ENCODE measurements at regions not wholly inside any gene's neighbourhood (a gene's known extent, or its start where the extent isn't known, plus 50 kb on each side); places are given as distances from the start of the nearest gene placed in this dataset.

- no peak for TF ChIP-seq CTCF (conservative IDR thresholded peaks at IDR 0.05 in 1 of 2, IDR thresholded peaks at IDR 0.05 in 1 of 2; ENCODE audit: low read depth in 1 of 2, low read length in 2 of 2)
- no peak for TF ChIP-seq EZH2 (IDR thresholded peaks at IDR 0.05; ENCODE audit: low read length, missing control alignments)
- H3K4me1 ChIP-seq (ENCODE audit: control insufficient read depth, extremely low read depth, insufficient read depth, low read length): no peaks in the 10 kb centered on the region
- no peak overlapping the region for H3K4me3 ChIP-seq (replicated peaks in 1 of 4; ENCODE audit: control extremely low read depth in 1 of 4, insufficient read depth in 1 of 4, low read depth in 3 of 4, low read length in 4 of 4)
- no peak for DNase-seq (ENCODE audit: low read depth in 2 of 2)
- no peaks in the 10 kb centered on the region for H3K27me3 ChIP-seq (ENCODE audit: control insufficient read depth, insufficient read depth, low read length)
- no peak overlapping the region for H3K9ac ChIP-seq (ENCODE audit: insufficient read depth, low read length)
- H3K36me3 ChIP-seq (ENCODE audit: control insufficient read depth, insufficient read depth, low read length): no peaks in the 10 kb centered on the region
- no peaks in the 10 kb centered on the region for H3K79me2 ChIP-seq (ENCODE audit: control insufficient read depth, insufficient read depth, low read length)
- H3K9me3 ChIP-seq (ENCODE audit: control insufficient read depth, insufficient read depth, low read depth, low read length): no peaks in the 10 kb centered on the region
- H4K20me1 ChIP-seq (ENCODE audit: control insufficient read depth, extremely low read depth, insufficient read depth, low read length): no peaks in the 10 kb centered on the region
- no peak overlapping the region for H3K4me2 ChIP-seq (ENCODE audit: extremely low read depth, insufficient read depth, low read length)
- no peak overlapping the region for H3K27ac ChIP-seq (ENCODE audit: insufficient read depth, low read length)
- no peak overlapping the region for H2AFZ ChIP-seq (ENCODE audit: low read length)
Measured at GRCh38 chr5:3194271-3194670, 401.4 kb upstream of the IRX1 start.

- Histone ChIP-seq H3K4me3 (replicated peaks in 1 of 4; ENCODE audit: control extremely low read depth in 1 of 4, insufficient read depth in 1 of 4, low read depth in 3 of 4, low read length in 4 of 4) (no peak overlapping the region), H3K4me2 (ENCODE audit: extremely low read depth, insufficient read depth, low read length) (no peak overlapping the region), H3K9ac (ENCODE audit: insufficient read depth, low read length) (no peak overlapping the region), H3K4me1 (ENCODE audit: control insufficient read depth, extremely low read depth, insufficient read depth, low read length) (no peaks in the 10 kb centered on the region), H3K27me3 (ENCODE audit: control insufficient read depth, insufficient read depth, low read length) (no peaks in the 10 kb centered on the region), H2AFZ (ENCODE audit: low read length) (no peak overlapping the region), H3K79me2 (ENCODE audit: control insufficient read depth, insufficient read depth, low read length) (no peaks in the 10 kb centered on the region), H4K20me1 (ENCODE audit: control insufficient read depth, extremely low read depth, insufficient read depth, low read length) (no peaks in the 10 kb centered on the region), H3K36me3 (ENCODE audit: control insufficient read depth, insufficient read depth, low read length) (no peaks in the 10 kb centered on the region), H3K9me3 (ENCODE audit: control insufficient read depth, insufficient read depth, low read depth, low read length) (no peaks in the 10 kb centered on the region), H3K27ac (ENCODE audit: insufficient read depth, low read length) (no peak overlapping the region)
- DNase-seq (ENCODE audit: low read depth in 2 of 2): no peak
- TF ChIP-seq CTCF (conservative IDR thresholded peaks at IDR 0.05 in 1 of 2, IDR thresholded peaks at IDR 0.05 in 1 of 2; ENCODE audit: low read depth in 1 of 2, low read length in 2 of 2) (no peak), EZH2 (IDR thresholded peaks at IDR 0.05; ENCODE audit: low read length, missing control alignments) (no peak)
Measured at GRCh38 chr5:3191585-3191984, 404.0 kb upstream of the IRX1 start.

- Histone ChIP-seq H2AFZ (ENCODE audit: low read length) (no peak overlapping the region), H3K9ac (ENCODE audit: insufficient read depth, low read length) (no peak overlapping the region), H3K27ac (ENCODE audit: insufficient read depth, low read length) (no peak overlapping the region), H3K79me2 (ENCODE audit: control insufficient read depth, insufficient read depth, low read length) (no peaks in the 10 kb centered on the region), H3K36me3 (ENCODE audit: control insufficient read depth, insufficient read depth, low read length) (no peaks in the 10 kb centered on the region), H3K4me3 (replicated peaks in 1 of 4; ENCODE audit: control extremely low read depth in 1 of 4, insufficient read depth in 1 of 4, low read depth in 3 of 4, low read length in 4 of 4) (no peak overlapping the region), H4K20me1 (ENCODE audit: control insufficient read depth, extremely low read depth, insufficient read depth, low read length) (no peaks in the 10 kb centered on the region), H3K4me2 (ENCODE audit: extremely low read depth, insufficient read depth, low read length) (no peak overlapping the region), H3K9me3 (ENCODE audit: control insufficient read depth, insufficient read depth, low read depth, low read length) (no peaks in the 10 kb centered on the region), H3K27me3 (ENCODE audit: control insufficient read depth, insufficient read depth, low read length) (no peaks in the 10 kb centered on the region), H3K4me1 (ENCODE audit: control insufficient read depth, extremely low read depth, insufficient read depth, low read length) (no peaks in the 10 kb centered on the region)
- TF ChIP-seq EZH2 (IDR thresholded peaks at IDR 0.05; ENCODE audit: low read length, missing control alignments) (no peak), CTCF (conservative IDR thresholded peaks at IDR 0.05 in 1 of 2, IDR thresholded peaks at IDR 0.05 in 1 of 2; ENCODE audit: low read depth in 1 of 2, low read length in 2 of 2) (no peak)
- DNase-seq (ENCODE audit: low read depth in 2 of 2): no peak
Measured at GRCh38 chr5:3190930-3191329, 404.7 kb upstream of the IRX1 start.
